ENCODE measurements at regions not wholly inside any gene's neighbourhood (a gene's known extent, or its start where the extent isn't known, plus 50 kb on each side); places are given as distances from the start of the nearest gene placed in this dataset.

GRCh38 chr18:75531851-75532459 lies 104.5 kb upstream of the SMIM21 start:
- H3K9me3 ChIP-seq: no peaks in the 10 kb centered on the region
- no peak overlapping the region for H3K27ac ChIP-seq
- TF ChIP-seq CTCF (IDR thresholded peaks at IDR 0.05): no peak
- no peak overlapping the region for H3K4me3 ChIP-seq
- intact Hi-C loops (cut with DNase I): no loop called here
- no peaks in the 10 kb centered on the region for H3K36me3 ChIP-seq
- peak in 1 of 4 donors; percentile 48 for DNase-seq
- H3K4me1 ChIP-seq: no peaks in the 10 kb centered on the region
- ATAC-seq: no peak
- H3K27me3 ChIP-seq: no peaks in the 10 kb centered on the region

DNA sequence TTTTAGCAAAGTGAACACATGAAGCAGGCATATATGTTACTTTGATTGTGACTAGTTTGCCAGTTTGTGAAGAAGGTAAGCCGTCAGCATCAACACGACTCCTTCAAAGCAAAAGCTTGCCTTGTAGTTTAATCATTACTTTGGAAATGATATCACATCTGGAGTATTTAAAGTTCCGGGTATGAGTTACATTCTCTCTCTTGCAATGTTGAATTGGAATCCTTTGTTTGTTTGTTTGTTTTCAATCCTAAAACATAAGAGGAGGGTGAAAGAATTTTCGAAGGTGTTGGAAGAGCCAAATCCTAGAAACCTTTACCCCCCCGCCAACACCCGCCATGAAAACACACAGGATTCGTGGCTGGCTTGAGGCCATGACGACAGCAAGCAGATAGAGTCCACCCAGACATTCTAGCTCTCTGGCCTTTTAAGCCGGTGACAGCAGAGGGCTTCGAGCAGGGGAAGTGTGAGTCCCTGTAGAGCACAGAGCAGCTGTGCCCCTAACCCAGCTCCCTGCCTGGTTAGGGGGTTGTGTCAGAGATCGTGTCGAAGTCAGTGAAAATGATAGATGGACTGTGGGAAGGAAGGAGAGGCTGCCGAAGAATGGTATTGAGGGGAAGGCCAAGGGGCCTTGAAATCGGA lies 103.8 kb upstream of the SMIM21 start:
- intact Hi-C loops (cut with DNase I): no loop called here
- ATAC-seq (no peak), DNase-seq (no peak)
- no peaks in the 10 kb centered on the region for H3K9me3 ChIP-seq
- no peaks in the 10 kb centered on the region for H3K4me1 ChIP-seq
- TF ChIP-seq CTCF (IDR thresholded peaks at IDR 0.05): no peak
- no peaks in the 10 kb centered on the region for H3K36me3 ChIP-seq
- no peaks in the 10 kb centered on the region for H3K27me3 ChIP-seq
- peak overlapping the region in 1 of 2 donors; percentile 30 for H3K27ac ChIP-seq
- no peak overlapping the region for H3K4me3 ChIP-seq

DNA sequence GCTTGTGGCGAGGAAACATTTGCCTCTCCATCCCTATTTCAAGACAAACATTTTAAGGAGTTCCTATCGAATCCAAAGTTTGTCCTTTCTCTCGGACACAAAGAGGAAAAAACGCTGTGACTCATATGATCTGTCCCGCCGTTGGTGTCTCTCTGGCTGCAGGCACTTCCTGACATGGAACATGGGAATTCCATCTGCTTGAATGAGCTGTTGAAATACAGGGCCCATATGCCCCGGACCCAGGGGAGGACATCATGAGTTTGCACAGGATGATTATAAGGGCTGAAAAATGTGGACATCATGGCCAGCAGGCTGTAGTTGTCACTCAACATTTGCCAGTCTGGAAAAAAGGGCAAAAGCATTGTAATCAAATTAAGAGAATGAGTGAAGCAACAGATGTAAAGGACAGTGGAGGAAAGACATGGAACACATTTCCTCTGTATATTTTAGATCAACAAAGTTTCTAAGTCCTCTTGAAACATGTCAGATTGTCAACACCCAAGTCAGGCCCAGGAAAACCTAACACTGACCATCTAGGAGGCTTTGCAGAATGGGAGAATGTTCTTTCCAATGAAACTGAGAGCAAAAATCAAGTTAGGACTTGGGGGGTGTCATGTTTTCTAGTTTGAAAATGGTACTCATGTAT lies 103.2 kb upstream of the SMIM21 start:
- peak in 2 of 4 donors; percentile 65 to 74 for DNase-seq
- H3K4me1 ChIP-seq: no peaks in the 10 kb centered on the region
- no peak for TF ChIP-seq CTCF (IDR thresholded peaks at IDR 0.05)
- H3K4me3 ChIP-seq: no peak overlapping the region
- H3K27ac ChIP-seq: peak overlapping the region in 1 of 2 donors; percentile 30
- H3K27me3 ChIP-seq: no peaks in the 10 kb centered on the region
- intact Hi-C loops (cut with DNase I): no loop called here
- no peaks in the 10 kb centered on the region for H3K36me3 ChIP-seq
- H3K9me3 ChIP-seq: no peaks in the 10 kb centered on the region
- peak; percentile 44 for ATAC-seq

DNA sequence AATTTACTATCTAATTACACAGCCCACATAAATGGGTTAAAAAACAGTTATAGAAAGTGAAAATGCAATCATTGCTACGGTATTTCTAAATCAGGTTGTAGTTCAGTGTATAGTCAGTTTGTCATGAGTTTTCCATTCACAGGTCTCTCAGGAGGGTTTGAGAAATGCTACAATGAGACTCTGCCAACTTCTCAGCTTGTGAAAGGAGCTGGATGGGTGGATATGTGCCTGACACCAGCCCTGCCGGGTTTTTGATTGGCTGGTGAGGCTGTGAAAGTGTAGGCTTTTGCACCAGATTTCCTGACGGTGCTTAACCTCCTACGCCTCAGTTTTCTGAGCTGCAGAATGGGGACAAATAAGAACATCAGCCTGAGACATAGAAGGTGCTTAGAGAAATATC lies 102.6 kb upstream of the SMIM21 start:
- no peak for ATAC-seq
- Histone ChIP-seq H3K36me3 (no peaks in the 10 kb centered on the region), H3K4me1 (no peaks in the 10 kb centered on the region), H3K9me3 (no peaks in the 10 kb centered on the region), H3K27ac (no peak overlapping the region), H3K4me3 (no peak overlapping the region), H3K27me3 (no peaks in the 10 kb centered on the region)
- intact Hi-C loops (cut with DNase I): no loop called here
- DNase-seq: no peak
- TF ChIP-seq CTCF (IDR thresholded peaks at IDR 0.05): no peak

- intact Hi-C loops (cut with DNase I): no loop called here
- no peak for ATAC-seq
- DNase-seq: no peak
- Histone ChIP-seq H3K9me3 (no peaks in the 10 kb centered on the region), H3K27me3 (no peaks in the 10 kb centered on the region), H3K27ac (no peak overlapping the region), H3K36me3 (no peaks in the 10 kb centered on the region), H3K4me1 (no peaks in the 10 kb centered on the region), H3K4me3 (no peak overlapping the region)
- no peak for TF ChIP-seq CTCF (IDR thresholded peaks at IDR 0.05)
These were observed 101.9 kb upstream of the SMIM21 start for GRCh38 chr18:75529394-75529793.
